Activated naive CD8-positive, alpha-beta T cell treated with anti-CD3 and anti-CD28 coated beads for 36 hours (primary cell): ENCODE measurements at regions not wholly inside any gene's neighbourhood (a gene's known extent, or its start where the extent isn't known, plus 50 kb on each side); places are given as distances from the start of the nearest gene placed in this dataset.

Experiments used
- DNase-seq: peaks from one replicate; pipeline ENCODE4 v3.0.0; 2021
- H3K27ac Mint-ChIP-seq: one replicate; pipeline ENCODE4 v1.8.0; 2022; ENCODE audit warnings: mild to moderate bottlenecking, moderate library complexity, mixed read lengths
- H3K27me3 Mint-ChIP-seq: one replicate; pipeline ENCODE4 v1.8.0; 2022; ENCODE audit warnings: mild to moderate bottlenecking, mixed read lengths
- H3K36me3 Mint-ChIP-seq: one replicate; pipeline ENCODE4 v1.8.0; 2021; ENCODE audit warnings: mild to moderate bottlenecking, mixed read lengths
- H3K4me1 Mint-ChIP-seq: one replicate; pipeline ENCODE4 v1.8.0; 2021; ENCODE audit warnings: mixed read lengths
- H3K4me3 Mint-ChIP-seq: one replicate; pipeline ENCODE4 v1.8.0; 2022; ENCODE audit warnings: mild to moderate bottlenecking, moderate library complexity, mixed read lengths
- H3K9me3 Mint-ChIP-seq: one replicate; pipeline ENCODE4 v1.8.0; 2022; ENCODE audit warnings: mixed read lengths

DNA sequence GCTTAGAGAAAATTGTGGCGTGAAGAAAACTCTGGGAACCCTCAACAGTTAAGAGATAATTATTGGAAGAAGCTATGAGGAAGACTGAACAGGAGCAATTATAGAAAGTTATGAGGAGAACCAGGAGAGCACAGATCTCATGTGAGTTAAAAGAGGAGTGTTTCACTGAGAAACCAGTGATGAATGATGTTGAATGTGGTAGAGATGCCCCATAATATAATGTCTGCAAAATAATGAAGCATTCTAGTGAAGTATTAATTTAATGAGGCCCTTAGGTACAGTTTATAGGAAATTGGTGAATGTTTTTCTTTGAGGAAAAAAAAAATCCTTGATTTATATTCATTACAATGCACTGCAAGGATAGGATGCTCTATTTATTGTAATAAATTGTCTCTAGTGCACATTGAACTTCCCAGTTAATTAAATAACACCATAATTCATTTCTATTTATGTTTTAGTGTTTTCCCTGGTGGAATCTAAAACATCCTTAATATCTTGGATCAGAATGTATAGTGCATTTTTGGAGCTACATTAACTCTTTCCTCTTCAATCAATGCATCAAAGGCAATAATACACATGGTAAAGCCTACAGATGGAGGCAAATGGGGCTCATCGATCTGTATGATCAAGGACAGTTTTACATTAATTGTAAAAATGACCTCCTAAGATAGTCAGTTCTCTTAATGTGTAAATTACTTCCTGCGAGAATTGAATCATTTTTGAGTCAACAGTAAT is 91.4 kb upstream of the EYS start:
- H3K36me3 Mint-ChIP-seq: no peaks in the 10 kb centered on the region
- no peak overlapping the region for H3K27ac Mint-ChIP-seq
- peaks cover 5% of the 10 kb centered on the region for H3K9me3 Mint-ChIP-seq
- no peak overlapping the region for H3K4me3 Mint-ChIP-seq
- no peaks in the 10 kb centered on the region for H3K4me1 Mint-ChIP-seq
- H3K27me3 Mint-ChIP-seq: no peaks in the 10 kb centered on the region
- no peak for DNase-seq

DNA sequence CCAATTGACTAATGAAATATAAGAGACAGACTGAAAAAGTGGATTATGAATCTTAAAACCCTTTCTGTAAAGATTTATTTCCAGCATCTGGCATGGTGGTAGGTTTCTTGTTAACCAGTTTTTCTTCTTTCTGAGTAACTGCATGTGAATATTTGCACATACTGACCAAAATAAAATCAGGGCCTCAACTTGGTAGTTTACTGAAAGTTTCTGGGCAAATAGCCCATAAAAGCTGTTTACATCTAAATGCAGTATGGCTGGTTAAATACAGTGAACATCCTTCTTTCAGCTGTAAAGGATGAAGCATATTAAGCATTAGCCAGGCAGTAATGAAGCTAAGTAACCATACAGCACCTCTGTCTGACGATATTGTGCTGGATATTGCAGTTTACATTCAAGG is 83.6 kb upstream of the EYS start:
- Mint-ChIP-seq H3K27me3 (no peaks in the 10 kb centered on the region), H3K4me1 (no peaks in the 10 kb centered on the region), H3K27ac (no peak overlapping the region), H3K9me3 (peaks cover 4% of the 10 kb centered on the region), H3K4me3 (no peak overlapping the region), H3K36me3 (no peaks in the 10 kb centered on the region)
- DNase-seq: no peak

DNA sequence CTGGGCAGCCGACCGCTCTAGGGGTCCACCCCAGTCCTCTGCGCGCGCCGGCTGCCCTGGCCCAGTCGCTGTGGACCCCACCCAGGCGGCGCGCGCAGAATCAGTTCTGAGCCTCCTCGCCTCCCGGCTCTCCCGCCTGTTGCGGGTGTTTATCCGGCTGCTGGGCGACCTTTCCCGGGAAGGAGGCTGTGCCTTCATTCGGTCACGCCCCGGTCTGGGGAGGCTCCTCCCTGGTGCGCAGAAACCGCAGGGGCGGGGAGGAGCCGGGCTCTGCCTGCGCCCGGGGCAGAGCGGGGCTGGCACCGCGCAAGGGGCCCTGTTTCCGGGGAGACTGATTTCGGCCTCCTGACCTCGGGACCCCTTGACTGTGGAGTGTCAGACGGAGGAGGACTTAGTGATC is 80.8 kb upstream of the EYS start:
- H3K27ac Mint-ChIP-seq: no peak overlapping the region
- H3K36me3 Mint-ChIP-seq: no peaks in the 10 kb centered on the region

DNA sequence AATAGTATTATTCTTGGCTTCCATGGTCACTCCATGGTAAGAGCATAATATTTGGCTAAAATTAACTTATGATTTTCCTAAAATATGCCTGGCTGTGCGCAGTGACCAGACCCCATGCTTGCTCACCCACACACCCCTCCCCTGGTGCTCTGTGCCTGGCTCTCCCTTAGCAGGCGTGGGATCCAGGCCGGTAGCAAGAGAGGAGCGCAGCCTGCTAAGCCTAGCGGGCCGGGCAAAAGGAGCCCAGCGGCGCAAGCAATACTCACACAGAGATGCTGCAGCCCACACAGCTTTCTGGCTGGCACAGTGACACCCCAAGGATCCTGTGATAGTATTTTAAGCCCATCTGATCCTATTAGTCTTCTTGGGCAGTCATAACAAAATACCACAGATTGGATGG is 79.8 kb upstream of the EYS start:
- no peak overlapping the region for H3K27ac Mint-ChIP-seq
- no peak overlapping the region for H3K4me3 Mint-ChIP-seq
- no peak for DNase-seq
- no peaks in the 10 kb centered on the region for H3K36me3 Mint-ChIP-seq
- no peaks in the 10 kb centered on the region for H3K4me1 Mint-ChIP-seq
- peaks cover 2% of the 10 kb centered on the region for H3K9me3 Mint-ChIP-seq
- H3K27me3 Mint-ChIP-seq: no peaks in the 10 kb centered on the region

More for the DNA sequence above, 80.8 kb upstream of the EYS start:
- Mint-ChIP-seq H3K27me3 (no peaks in the 10 kb centered on the region), H3K4me3 (no peak overlapping the region), H3K9me3 (peaks cover 5% of the 10 kb centered on the region), H3K4me1 (no peaks in the 10 kb centered on the region)
- DNase-seq: no peak

DNA sequence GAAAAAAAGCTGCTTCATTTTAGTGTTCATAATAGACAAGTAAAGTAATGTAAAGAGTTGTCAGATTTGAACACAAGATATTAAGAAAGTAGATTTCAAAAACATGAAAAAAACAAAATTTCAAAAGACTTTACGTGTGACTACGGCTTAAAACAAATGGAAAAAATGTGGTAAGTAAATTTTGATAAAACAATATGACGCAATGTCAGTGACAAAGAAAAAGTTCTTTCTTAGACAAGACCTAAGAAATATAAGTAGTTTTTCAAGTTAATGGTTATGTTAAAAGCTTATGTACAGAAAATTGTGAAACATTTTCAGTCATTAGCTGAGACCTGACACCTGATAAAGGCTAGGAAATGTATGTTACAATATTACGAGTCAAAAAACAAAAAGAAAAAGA is 73.7 kb upstream of the EYS start:
- peaks cover 7% of the 10 kb centered on the region for H3K9me3 Mint-ChIP-seq
- no peaks in the 10 kb centered on the region for H3K4me1 Mint-ChIP-seq
- no peaks in the 10 kb centered on the region for H3K36me3 Mint-ChIP-seq
- H3K27me3 Mint-ChIP-seq: no peaks in the 10 kb centered on the region
- H3K27ac Mint-ChIP-seq: no peak overlapping the region
- no peak overlapping the region for H3K4me3 Mint-ChIP-seq
- DNase-seq: no peak

DNA sequence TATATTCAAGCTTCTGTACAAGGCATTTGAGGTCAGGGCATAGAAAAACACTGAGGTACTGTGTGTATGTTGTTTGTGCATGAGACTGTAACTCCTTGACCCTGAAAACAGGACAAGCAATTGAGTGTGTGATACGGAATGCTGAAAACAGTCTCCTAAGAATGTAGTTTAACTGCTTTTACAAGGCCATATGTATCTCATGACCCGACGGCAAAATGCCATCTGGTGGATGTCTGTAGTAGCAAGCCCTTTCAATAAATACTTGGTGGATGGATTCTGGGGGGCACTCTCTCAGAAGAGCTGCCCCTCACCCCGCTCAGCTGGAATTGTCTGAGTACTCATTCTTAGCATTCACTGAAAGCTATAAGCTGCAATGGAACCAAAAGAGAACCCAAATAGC is 69.3 kb upstream of the EYS start:
- Mint-ChIP-seq H3K4me1 (no peaks in the 10 kb centered on the region), H3K9me3 (peaks cover 15% of the 10 kb centered on the region), H3K27ac (no peak overlapping the region), H3K4me3 (no peak overlapping the region), H3K27me3 (no peaks in the 10 kb centered on the region), H3K36me3 (no peaks in the 10 kb centered on the region)
- DNase-seq: no peak

DNA sequence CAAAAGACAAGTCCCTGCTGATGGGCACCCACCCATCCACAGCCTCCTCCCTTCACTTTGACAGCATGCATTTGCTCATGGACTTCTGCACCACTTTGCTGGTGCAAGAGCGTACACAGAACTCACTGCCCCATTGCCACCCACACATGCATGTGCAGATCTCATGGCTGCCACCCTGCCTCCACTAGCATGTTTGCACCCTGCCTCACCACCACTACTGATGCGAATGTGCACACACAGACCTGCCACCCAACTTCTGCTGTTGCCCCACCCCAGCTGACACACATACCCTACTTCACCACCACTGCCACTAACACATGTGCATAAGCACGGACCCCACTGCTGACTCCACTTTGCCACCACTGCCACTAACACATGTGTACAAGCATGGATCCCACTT is 64.9 kb upstream of the EYS start:
- Mint-ChIP-seq H3K27me3 (no peaks in the 10 kb centered on the region), H3K9me3 (peaks cover 13% of the 10 kb centered on the region), H3K4me3 (no peak overlapping the region), H3K4me1 (no peaks in the 10 kb centered on the region), H3K36me3 (no peaks in the 10 kb centered on the region), H3K27ac (no peak overlapping the region)
- no peak for DNase-seq

DNA sequence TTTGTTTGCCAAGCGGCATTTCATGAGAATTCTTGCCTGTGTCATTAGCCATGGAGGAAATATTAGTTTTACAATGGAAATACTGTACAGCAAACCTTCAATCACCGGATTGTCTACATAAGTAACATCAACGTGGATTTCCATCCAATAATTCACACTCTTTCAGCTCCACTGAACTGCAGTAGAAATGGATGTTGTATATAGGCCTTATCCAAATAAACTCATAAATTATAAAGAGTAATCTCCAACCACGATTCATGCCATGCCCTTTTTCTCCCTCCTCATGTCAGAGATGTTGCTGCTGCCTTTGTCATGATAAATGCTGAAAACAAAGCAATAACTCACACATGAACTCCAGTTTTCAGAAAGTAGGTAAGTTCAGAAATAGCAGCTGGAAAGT is 54.9 kb upstream of the EYS start:
- Mint-ChIP-seq H3K4me3 (no peak overlapping the region), H3K9me3 (peaks cover 11% of the 10 kb centered on the region)

DNA sequence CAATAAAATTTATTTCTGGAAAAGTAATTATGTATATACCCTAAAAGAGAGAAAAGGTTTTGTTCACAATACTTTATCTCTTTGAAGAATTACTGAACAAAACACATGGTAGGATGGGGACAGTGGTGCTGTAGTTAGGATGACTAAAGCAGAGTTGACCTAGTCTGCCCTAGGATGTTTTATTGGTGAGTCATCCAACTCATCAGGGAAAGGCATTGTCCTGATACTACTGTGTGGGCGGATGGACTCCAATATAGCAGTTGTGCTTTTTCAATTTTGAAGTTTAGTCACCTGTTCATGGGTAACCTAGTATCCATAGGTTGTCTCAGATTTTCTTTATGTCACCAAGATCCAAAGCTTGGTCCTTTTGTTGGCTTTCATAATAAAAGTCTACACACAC is 53.3 kb upstream of the EYS start:
- Mint-ChIP-seq H3K27me3 (no peaks in the 10 kb centered on the region), H3K9me3 (peaks cover 14% of the 10 kb centered on the region), H3K4me1 (no peaks in the 10 kb centered on the region), H3K36me3 (no peaks in the 10 kb centered on the region), H3K4me3 (no peak overlapping the region), H3K27ac (no peak overlapping the region)
- no peak for DNase-seq

More for the DNA sequence above, 54.9 kb upstream of the EYS start:
- H3K4me1 Mint-ChIP-seq: no peaks in the 10 kb centered on the region
- no peak for DNase-seq
- no peaks in the 10 kb centered on the region for H3K36me3 Mint-ChIP-seq
- no peaks in the 10 kb centered on the region for H3K27me3 Mint-ChIP-seq
- no peak overlapping the region for H3K27ac Mint-ChIP-seq
